ENCODE measurements at regions not wholly inside any gene's neighbourhood (a gene's known extent, or its start where the extent isn't known, plus 50 kb on each side); places are given as distances from the start of the nearest gene placed in this dataset.
"Not testable (repeated sequence)": the region's sequence is repeated elsewhere in the genome, so short reads cannot be mapped to it uniquely, and the experiment has no call there.

- no peak for DNase-seq
Measured at GRCh38 chr6:103720393-103720792, 1139.3 kb downstream of the HACE1 start.

- DNase-seq, result no peak
Measured at GRCh38 chr6:103719545-103719944, 1140.2 kb downstream of the HACE1 start.

GRCh38 chr6:103715269-103715668 lies 1144.5 kb downstream of the HACE1 start:
- DNase-seq, result no peak

GRCh38 chr6:103709236-103709635 lies 1150.5 kb downstream of the HACE1 start:
- not testable (repeated sequence) for DNase-seq

- no peak for DNase-seq
Measured at GRCh38 chr6:103707596-103708325, 1152.0 kb downstream of the HACE1 start.

- DNase-seq, result no peak
Measured at GRCh38 chr6:103699769-103700168, 1160.0 kb downstream of the HACE1 start.

GRCh38 chr6:103687430-103687829 lies 1172.3 kb downstream of the HACE1 start:
- no peak for DNase-seq

GRCh38 chr6:103680116-103680515 lies 1179.6 kb downstream of the HACE1 start:
- no peak for DNase-seq

- no peak for DNase-seq
Measured at GRCh38 chr6:103677290-103677689, 1182.4 kb downstream of the HACE1 start.

GRCh38 chr6:103675807-103676406 lies 1183.8 kb downstream of the HACE1 start:
- DNase-seq, result no peak

- no peak for DNase-seq
Measured at GRCh38 chr6:103674790-103675189, 1184.9 kb downstream of the HACE1 start.

- no peak for DNase-seq
Measured at GRCh38 chr6:103672169-103672568, 1187.5 kb downstream of the HACE1 start.

- DNase-seq, result no peak
Measured at GRCh38 chr6:103629613-103630012, 1230.1 kb downstream of the HACE1 start.

GRCh38 chr6:103617642-103618041 lies 1242.1 kb downstream of the HACE1 start:
- DNase-seq, result no peak

- no peak for DNase-seq
Measured at GRCh38 chr6:103587722-103588121, 1272.0 kb downstream of the HACE1 start.

GRCh38 chr6:103578115-103578514 lies 1281.6 kb downstream of the HACE1 start:
- DNase-seq, result no peak

GRCh38 chr6:103570431-103570830 lies 1289.3 kb downstream of the HACE1 start:
- DNase-seq, result no peak

GRCh38 chr6:103554911-103555310 lies 1304.8 kb downstream of the HACE1 start:
- DNase-seq, result no peak

GRCh38 chr6:103538381-103538780 lies 1321.3 kb downstream of the HACE1 start:
- DNase-seq, result no peak

- no peak for DNase-seq
Measured at GRCh38 chr6:103534814-103535213, 1324.9 kb downstream of the HACE1 start.

- DNase-seq, result no peak
Measured at GRCh38 chr6:103534095-103534494, 1325.6 kb downstream of the HACE1 start.

GRCh38 chr6:103522045-103522444 lies 1337.7 kb downstream of the HACE1 start:
- DNase-seq, result no peak

- DNase-seq, result no peak
Measured at GRCh38 chr6:103516336-103516735, 1343.4 kb downstream of the HACE1 start.

GRCh38 chr6:103507052-103507451 lies 1352.7 kb downstream of the HACE1 start:
- no peak for DNase-seq

- no peak for DNase-seq
Measured at GRCh38 chr6:103505155-103505518, 1354.6 kb downstream of the HACE1 start.

All from NCI-H2227 treated with DMSO at 0.1 percent for 48 hours (cell line).